ENCODE measurements at regions not wholly inside any gene's neighbourhood (a gene's known extent, or its start where the extent isn't known, plus 50 kb on each side); places are given as distances from the start of the nearest gene placed in this dataset.
"Not testable (repeated sequence)": the region's sequence is repeated elsewhere in the genome, so short reads cannot be mapped to it uniquely, and the experiment has no call there.

GRCh38 chr4:66123190-66123589 is 452.9 kb upstream of the EPHA5 start:
- DNase-seq (ENCODE audit: low read depth, low spot score) (no peak), ATAC-seq (no peak)
- no peak overlapping the region for H3K27ac ChIP-seq (ENCODE audit: low read length)
- H3K36me3 ChIP-seq (ENCODE audit: control insufficient read depth, insufficient read depth, low read length): no peaks in the 10 kb centered on the region
- in situ Hi-C loops (cut with HindIII; ENCODE audit: low pct_unique_long_range_greater_than_20kb, low sequenced_read_pairs): no loop called here
- no peaks in the 10 kb centered on the region for H3K9me3 ChIP-seq (ENCODE audit: control insufficient read depth, insufficient read depth, low read depth, low read length)
- BruUV-seq (replicated peaks): no TSS peak
- ChIA-PET CTCF (no interaction called here), POLR2A (no interaction called here)
- intact Hi-C loops (cut with micrococcal nuclease; ENCODE audit: unreplicated experiment): no loop called here
- TF ChIP-seq TCF7L2 (IDR thresholded peaks at IDR 0.05; ENCODE audit: low read depth, low read length): no peak
- no peak for TF ChIP-seq SIN3A (IDR thresholded peaks at IDR 0.05; ENCODE audit: borderline replicate concordance, insufficient read depth, low read depth, low read length)
- TF ChIP-seq CTCF (IDR thresholded peaks at IDR 0.05): no peak
- TF ChIP-seq, protein P1, sequence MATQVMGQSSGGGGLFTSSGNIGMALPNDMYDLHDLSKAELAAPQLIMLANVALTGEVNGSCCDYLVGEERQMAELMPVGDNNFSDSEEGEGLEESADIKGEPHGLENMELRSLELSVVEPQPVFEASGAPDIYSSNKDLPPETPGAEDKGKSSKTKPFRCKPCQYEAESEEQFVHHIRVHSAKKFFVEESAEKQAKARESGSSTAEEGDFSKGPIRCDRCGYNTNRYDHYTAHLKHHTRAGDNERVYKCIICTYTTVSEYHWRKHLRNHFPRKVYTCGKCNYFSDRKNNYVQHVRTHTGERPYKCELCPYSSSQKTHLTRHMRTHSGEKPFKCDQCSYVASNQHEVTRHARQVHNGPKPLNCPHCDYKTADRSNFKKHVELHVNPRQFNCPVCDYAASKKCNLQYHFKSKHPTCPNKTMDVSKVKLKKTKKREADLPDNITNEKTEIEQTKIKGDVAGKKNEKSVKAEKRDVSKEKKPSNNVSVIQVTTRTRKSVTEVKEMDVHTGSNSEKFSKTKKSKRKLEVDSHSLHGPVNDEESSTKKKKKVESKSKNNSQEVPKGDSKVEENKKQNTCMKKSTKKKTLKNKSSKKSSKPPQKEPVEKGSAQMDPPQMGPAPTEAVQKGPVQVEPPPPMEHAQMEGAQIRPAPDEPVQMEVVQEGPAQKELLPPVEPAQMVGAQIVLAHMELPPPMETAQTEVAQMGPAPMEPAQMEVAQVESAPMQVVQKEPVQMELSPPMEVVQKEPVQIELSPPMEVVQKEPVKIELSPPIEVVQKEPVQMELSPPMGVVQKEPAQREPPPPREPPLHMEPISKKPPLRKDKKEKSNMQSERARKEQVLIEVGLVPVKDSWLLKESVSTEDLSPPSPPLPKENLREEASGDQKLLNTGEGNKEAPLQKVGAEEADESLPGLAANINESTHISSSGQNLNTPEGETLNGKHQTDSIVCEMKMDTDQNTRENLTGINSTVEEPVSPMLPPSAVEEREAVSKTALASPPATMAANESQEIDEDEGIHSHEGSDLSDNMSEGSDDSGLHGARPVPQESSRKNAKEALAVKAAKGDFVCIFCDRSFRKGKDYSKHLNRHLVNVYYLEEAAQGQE (IDR thresholded peaks at IDR 0.05; ENCODE audit: insufficient read depth in 1 of 2, low read depth in 2 of 2, low read length in 1 of 2): no peak
- TF ChIP-seq POLR2AphosphoS5 (IDR thresholded peaks at IDR 0.05; ENCODE audit: low read depth, low read length): no peak
- H3K4me3 ChIP-seq (ENCODE audit: low read depth in 2 of 2, low read length in 2 of 2): no peak overlapping the region
- H3K4me1 ChIP-seq (ENCODE audit: control insufficient read depth, insufficient read depth, low read length): no peaks in the 10 kb centered on the region
- H3K27me3 ChIP-seq (ENCODE audit: control insufficient read depth, insufficient read depth, low read length): no peaks in the 10 kb centered on the region

GRCh38 chr4:66115231-66115630 is 444.9 kb upstream of the EPHA5 start:
- H3K9me3 ChIP-seq (ENCODE audit: control insufficient read depth, insufficient read depth, low read depth, low read length); in situ Hi-C loops (cut with HindIII; ENCODE audit: low pct_unique_long_range_greater_than_20kb, low sequenced_read_pairs); H3K4me1 ChIP-seq (ENCODE audit: control insufficient read depth, insufficient read depth, low read length); ATAC-seq; BruUV-seq (replicated peaks); H3K36me3 ChIP-seq (ENCODE audit: control insufficient read depth, insufficient read depth, low read length); H3K4me3 ChIP-seq (ENCODE audit: low read depth in 2 of 2, low read length in 2 of 2); CTCF ChIA-PET; intact Hi-C loops (cut with micrococcal nuclease; ENCODE audit: unreplicated experiment); DNase-seq (ENCODE audit: low read depth, low spot score); H3K27ac ChIP-seq (ENCODE audit: low read length); H3K27me3 ChIP-seq (ENCODE audit: control insufficient read depth, insufficient read depth, low read length); POLR2A ChIA-PET: not testable (repeated sequence)

GRCh38 chr4:66108898-66109297 is 438.6 kb upstream of the EPHA5 start:
- ChIA-PET POLR2A (no interaction called here), CTCF (no interaction called here)
- no peaks in the 10 kb centered on the region for H3K27me3 ChIP-seq (ENCODE audit: control insufficient read depth, insufficient read depth, low read length)
- in situ Hi-C loops (cut with HindIII; ENCODE audit: low pct_unique_long_range_greater_than_20kb, low sequenced_read_pairs): no loop called here
- no TSS peak for BruUV-seq (replicated peaks)
- no peaks in the 10 kb centered on the region for H3K9me3 ChIP-seq (ENCODE audit: control insufficient read depth, insufficient read depth, low read depth, low read length)
- TF ChIP-seq, protein P1 (IDR thresholded peaks at IDR 0.05; ENCODE audit: insufficient read depth in 1 of 2, low read depth in 2 of 2, low read length in 1 of 2): no peak
- TF ChIP-seq SIN3A (IDR thresholded peaks at IDR 0.05; ENCODE audit: borderline replicate concordance, insufficient read depth, low read depth, low read length): no peak
- TF ChIP-seq POLR2AphosphoS5 (IDR thresholded peaks at IDR 0.05; ENCODE audit: low read depth, low read length): no peak
- TF ChIP-seq CTCF (IDR thresholded peaks at IDR 0.05): no peak
- no peak for TF ChIP-seq TCF7L2 (IDR thresholded peaks at IDR 0.05; ENCODE audit: low read depth, low read length)
- H3K4me1 ChIP-seq (ENCODE audit: control insufficient read depth, insufficient read depth, low read length): no peaks in the 10 kb centered on the region
- H3K27ac ChIP-seq (ENCODE audit: low read length): no peak overlapping the region
- DNase-seq (ENCODE audit: low read depth, low spot score) (no peak), ATAC-seq (no peak)
- no peaks in the 10 kb centered on the region for H3K36me3 ChIP-seq (ENCODE audit: control insufficient read depth, insufficient read depth, low read length)
- intact Hi-C loops (cut with micrococcal nuclease; ENCODE audit: unreplicated experiment): no loop called here
- no peak overlapping the region for H3K4me3 ChIP-seq (ENCODE audit: low read depth in 2 of 2, low read length in 2 of 2)

Data from Panc1 (cell line).